HG03460 (cell line): ENCODE measurements at regions not wholly inside any gene's neighbourhood (a gene's known extent, or its start where the extent isn't known, plus 50 kb on each side); places are given as distances from the start of the nearest gene placed in this dataset.
"Not testable (repeated sequence)": the region's sequence is repeated elsewhere in the genome, so short reads cannot be mapped to it uniquely, and the experiment has no call there.

Experiments
- ATAC-seq: cut with Tn5 transposase; IDR thresholded peaks from one replicate; pipeline ENCODE4 v1.9.1; 2021; ENCODE audit not compliant: unreplicated experiment

- no peak for ATAC-seq
Measured at GRCh38 chr1:169048043-169048442, 58.4 kb upstream of the ATP1B1 start.

GRCh38 chr1:169049258-169049938 lies 57.1 kb upstream of the ATP1B1 start:
- ATAC-seq: no peak

GRCh38 chr1:169051171-169051570 lies 55.3 kb upstream of the ATP1B1 start:
- no peak for ATAC-seq

GRCh38 chr1:169052171-169052570 lies 54.3 kb upstream of the ATP1B1 start:
- not testable (repeated sequence) for ATAC-seq

- ATAC-seq: no peak
Measured at GRCh38 chr1:169052727-169053126, 53.8 kb upstream of the ATP1B1 start.

- no peak for ATAC-seq
Measured at GRCh38 chr1:169053196-169053595, 53.3 kb upstream of the ATP1B1 start.
